ENCODE measurements at regions not wholly inside any gene's neighbourhood (a gene's known extent, or its start where the extent isn't known, plus 50 kb on each side); places are given as distances from the start of the nearest gene placed in this dataset.

GRCh38 chr1:232351335-232351734 is 278.6 kb downstream of the SIPA1L2 start:
- no peak for TF ChIP-seq CTCF (IDR thresholded peaks at IDR 0.05)
- no peak for TF ChIP-seq POLR2A (IDR thresholded peaks at IDR 0.05)
